Pancreas (tissue), 10 donors: ENCODE measurements at regions not wholly inside any gene's neighbourhood (a gene's known extent, or its start where the extent isn't known, plus 50 kb on each side); places are given as distances from the start of the nearest gene placed in this dataset.
A peak's percentile ranks its signal among the peaks of the same experiment; 100 is the strongest.

ENCODE experiments used
- ATAC-seq, 4 donors: fragments of 200-7000 bp; cut with Tn5 transposase; one replicate each; pipeline versions ENCODE4 v1.8.0 to v1.9.1; 2020; ENCODE audit warnings: mild to moderate bottlenecking in 4 of 4, moderate library complexity in 4 of 4
- DNase-seq, 6 donors: peaks; one replicate each; pipeline ENCODE4 v3.0.0-alpha.2; 2020
- FAIRE-seq: peaks from 2 replicates; lab custom pipeline; 2012; peaks lifted over from hg19 to GRCh38; lab: Jason Lieb, UNC
- H3K27ac ChIP-seq, 4 donors: fragments of 200-600 bp; sonication (generic); 1 replicate in 3 of 4; 2 replicates in 1 of 4; pipeline versions ENCODE4 v1.5.0 to v1.8.0; 2020
- H3K27me3 ChIP-seq, 4 donors: fragments of 200-600 bp; one replicate each; pipeline ENCODE4 v1.8.0; 2021
- H3K36me3 ChIP-seq, 3 donors: fragments of 200-600 bp; sonication (generic) in 1 of 3; one replicate each; pipeline versions ENCODE4 v1.5.0 to v1.8.0; 2020 to 2021
- H3K4me1 ChIP-seq, 3 donors: fragments of 200-600 bp; one replicate each; pipeline ENCODE4 v1.8.0; 2021
- H3K4me3 ChIP-seq, 4 donors: fragments of 200-600 bp; sonication (generic) in 2 of 4; one replicate each; pipeline versions ENCODE4 v1.5.0 to v1.8.0; 2020 to 2021
- H3K9me3 ChIP-seq, 4 donors: fragments of 200-600 bp; one replicate each; pipeline ENCODE4 v1.8.0; 2021
- CTCF ChIP-seq, 4 donors: fragments of 200-600 bp; sonication (generic) in 3 of 4; IDR thresholded peaks; one replicate each; pipeline versions ENCODE4 v1.5.0 to v1.8.0; 2021; ENCODE audit warnings: antibody characterized with exemption in 4 of 4
- WGBS, 2 donors: extraction: QIAGEN DNeasy Blood & Tissue Kit; methylation state at CpG; one replicate each; pipeline ENCODE4 v1.1.7; 2013; 5-methylcytosine and 5-hydroxymethylcytosine counted together
- intact Hi-C, 3 donors: fragments of 100-400 bp; cut with DNase I; formaldehyde crosslinking; loops; one replicate each; pipeline versions ENCODE4 v1.11.1 to v1.14.2; 2022
- donor health status: healthy with polysubstance abuse.
- donor health status: DM: no; HTN: no; CAD: no; lungs with moderate emphysema.
- donor health status: DM: no; HTN: no; CAD: no.
- donor health status: control.
- donor health status: control.
- donor health status: Bipolar disorder and iron deficiency.
- donor health status: DM: yes; HTN: yes; CAD: no.
- donor health status: DM: no; HTN: no; CAD: no.
- donor health status: DM: no; HTN: no; CAD: no.
- donor health status: DM: yes; HTN: yes; CAD: no.

GRCh38 chr15:96046620-96047240, 283.8 kb upstream of the NR2F2 start:
- no peaks in the 10 kb centered on the region for H3K27me3 ChIP-seq
- FAIRE-seq (no peak), DNase-seq (no peak), ATAC-seq (no peak)
- H3K27ac ChIP-seq, result no peak overlapping the region
- intact Hi-C loops, result no loop called here
- H3K4me3 ChIP-seq, result no peak overlapping the region
- H3K9me3 ChIP-seq, result no peaks in the 10 kb centered on the region
- 71 to 75% methylated on average over 5 of the region's 5 CpGs for WGBS, 2 donors
- no peak for TF ChIP-seq CTCF (IDR thresholded peaks at IDR 0.05)
- no peaks in the 10 kb centered on the region for H3K4me1 ChIP-seq
- H3K36me3 ChIP-seq, result no peaks in the 10 kb centered on the region

GRCh38 chr15:96047255-96047931, 283.1 kb upstream of the NR2F2 start:
- DNase-seq, result no peak
- no peak overlapping the region for H3K27ac ChIP-seq
- no peaks in the 10 kb centered on the region for H3K27me3 ChIP-seq
- ATAC-seq, result peak in 2 of 4 donors; percentile 32 to 46
- 27 to 29% methylated on average over 14 of the region's 14 CpGs for WGBS, 2 donors
- TF ChIP-seq CTCF (IDR thresholded peaks at IDR 0.05), result no peak
- no peaks in the 10 kb centered on the region for H3K9me3 ChIP-seq
- FAIRE-seq, result no peak
- no peak overlapping the region for H3K4me3 ChIP-seq
- intact Hi-C loops, result no loop called here
- no peaks in the 10 kb centered on the region for H3K36me3 ChIP-seq
- peaks cover 0 to 3% (median 0%) of the 10 kb centered on the region in 3 donors for H3K4me1 ChIP-seq

- no peak overlapping the region for H3K4me3 ChIP-seq
- no peaks in the 10 kb centered on the region for H3K36me3 ChIP-seq
- no peaks in the 10 kb centered on the region for H3K9me3 ChIP-seq
- DNase-seq (no peak), FAIRE-seq (no peak), ATAC-seq (no peak)
- H3K27me3 ChIP-seq, result no peaks in the 10 kb centered on the region
- intact Hi-C loops, result no loop called here
- no peak for TF ChIP-seq CTCF (IDR thresholded peaks at IDR 0.05)
- 71 to 82% methylated on average over 2 of the region's 2 CpGs for WGBS, 2 donors
- H3K4me1 ChIP-seq, result peaks cover 0 to 7% (median 4%) of the 10 kb centered on the region in 3 donors
- no peak overlapping the region for H3K27ac ChIP-seq
Observed at GRCh38 chr15:96049323-96049722, 281.2 kb upstream of the NR2F2 start.

- Histone ChIP-seq H3K4me3 (no peak overlapping the region), H3K4me1 (peaks cover 0 to 7% (median 4%) of the 10 kb centered on the region in 3 donors), H3K9me3 (no peaks in the 10 kb centered on the region), H3K36me3 (no peaks in the 10 kb centered on the region), H3K27ac (no peak overlapping the region), H3K27me3 (no peaks in the 10 kb centered on the region)
- intact Hi-C loops, result no loop called here
- DNase-seq (no peak), FAIRE-seq (no peak), ATAC-seq (no peak)
- 83 to 89% methylated on average over 1 of the region's 1 CpG for WGBS, 2 donors
- no peak for TF ChIP-seq CTCF (IDR thresholded peaks at IDR 0.05)
Observed at GRCh38 chr15:96049766-96050165, 280.7 kb upstream of the NR2F2 start.

- no peak for ATAC-seq
- no peaks in the 10 kb centered on the region for H3K27me3 ChIP-seq
- H3K27ac ChIP-seq, result no peak overlapping the region
- peaks cover 0 to 7% (median 4%) of the 10 kb centered on the region in 3 donors for H3K4me1 ChIP-seq
- intact Hi-C loops, result no loop called here
- no peak for TF ChIP-seq CTCF (IDR thresholded peaks at IDR 0.05)
- WGBS, 2 donors, result 53 to 58% methylated on average over 2 of the region's 2 CpGs
- no peaks in the 10 kb centered on the region for H3K9me3 ChIP-seq
- H3K4me3 ChIP-seq, result no peak overlapping the region
- no peak for DNase-seq
- FAIRE-seq, result no peak
- H3K36me3 ChIP-seq, result no peaks in the 10 kb centered on the region
Observed at GRCh38 chr15:96051598-96051997, 278.9 kb upstream of the NR2F2 start.
